Neural cell (in vitro differentiated cells): ENCODE measurements at regions not wholly inside any gene's neighbourhood (a gene's known extent, or its start where the extent isn't known, plus 50 kb on each side); places are given as distances from the start of the nearest gene placed in this dataset.

Experiments used
- CTCF ChIP-seq: fragments of 450-650 bp; IDR thresholded peaks from 2 replicates; pipeline ENCODE4 v1.5.1; 2014; ENCODE audit warnings: antibody characterized with exemption, mild to moderate bottlenecking, moderate library complexity; ENCODE audit not compliant: poor library complexity, severe bottlenecking
- EZH2 ChIP-seq: fragments of 200-600, 300-800 bp; shearing (Covaris generic), sonication (generic); IDR thresholded peaks from 2 replicates; pipeline ENCODE4 v1.6.1; 2014; ENCODE audit warnings: antibody characterized with exemption, low read length, borderline replicate concordance, mild to moderate bottlenecking; ENCODE audit not compliant: insufficient read depth, poor library complexity, severe bottlenecking
- POLR2AphosphoS5 ChIP-seq: IDR thresholded peaks from 2 replicates; pipeline ENCODE4 v1.6.1; 2012

GRCh38 chr7:22631730-22632129, 95.3 kb upstream of the IL6 start:
- TF ChIP-seq CTCF (no peak), EZH2 (no peak), POLR2AphosphoS5 (no peak)
